ENCODE measurements at regions not wholly inside any gene's neighbourhood (a gene's known extent, or its start where the extent isn't known, plus 50 kb on each side); places are given as distances from the start of the nearest gene placed in this dataset.
A peak's percentile ranks its signal among the peaks of the same experiment; 100 is the strongest.
"Not testable (repeated sequence)": the region's sequence is repeated elsewhere in the genome, so short reads cannot be mapped to it uniquely, and the experiment has no call there.

GRCh38 chr13:42478531-42479156, 95.3 kb upstream of the TNFSF11 start:
- DNase-seq (ENCODE audit: low read depth), result peak; percentile 32

GRCh38 chr13:42484386-42484785, 89.6 kb upstream of the TNFSF11 start:
- no peak for DNase-seq (ENCODE audit: low read depth)

- no peak for DNase-seq (ENCODE audit: low read depth)
These were observed 88.7 kb upstream of the TNFSF11 start for GRCh38 chr13:42485272-42485671.

- peak; percentile 75 for DNase-seq (ENCODE audit: low read depth)
These were observed 87.2 kb upstream of the TNFSF11 start for GRCh38 chr13:42486711-42487198.

- DNase-seq (ENCODE audit: low read depth), result no peak
These were observed 86.7 kb upstream of the TNFSF11 start for GRCh38 chr13:42487221-42487620.

- DNase-seq (ENCODE audit: low read depth), result no peak
These were observed 83.3 kb upstream of the TNFSF11 start for GRCh38 chr13:42490676-42491075.

- DNase-seq (ENCODE audit: low read depth), result no peak
These were observed 81.5 kb upstream of the TNFSF11 start for GRCh38 chr13:42492372-42492920.

- no peak for DNase-seq (ENCODE audit: low read depth)
These were observed 79.8 kb upstream of the TNFSF11 start for GRCh38 chr13:42494157-42494556.

- no peak for DNase-seq (ENCODE audit: low read depth)
These were observed 78.7 kb upstream of the TNFSF11 start for GRCh38 chr13:42495255-42495654.

GRCh38 chr13:42495751-42496150, 78.2 kb upstream of the TNFSF11 start:
- DNase-seq (ENCODE audit: low read depth), result no peak

- not testable (repeated sequence) for DNase-seq (ENCODE audit: low read depth)
These were observed 76.9 kb upstream of the TNFSF11 start for GRCh38 chr13:42496926-42497554.

GRCh38 chr13:42497798-42498197, 76.2 kb upstream of the TNFSF11 start:
- DNase-seq (ENCODE audit: low read depth), result peak; percentile 88

- no peak for DNase-seq (ENCODE audit: low read depth)
These were observed 75.4 kb upstream of the TNFSF11 start for GRCh38 chr13:42498521-42498920.
